Aorta (tissue), 5 donors: ENCODE measurements at regions not wholly inside any gene's neighbourhood (a gene's known extent, or its start where the extent isn't known, plus 50 kb on each side); places are given as distances from the start of the nearest gene placed in this dataset.

Experiments used
- ATAC-seq: fragments of 200-7000 bp; cut with Tn5 transposase; one replicate; pipeline ENCODE4 v1.9.1; 2022; ENCODE audit warnings: moderate library complexity; ENCODE audit not compliant: low FRiP score
- DNase-seq, 2 donors: peaks; one replicate each; pipeline ENCODE4 v3.0.0-alpha.2; 2020
- H3K27ac ChIP-seq, 2 donors: one replicate each; pipeline ENCODE4 v1.5.1; 2013; ENCODE audit warnings: low read length in 2 of 2, mild to moderate bottlenecking in 2 of 2, moderate library complexity in 2 of 2, control low read depth in 1 of 2, inconsistent platforms in 1 of 2, low read depth in 1 of 2
- H3K27me3 ChIP-seq, 2 donors: one replicate each; pipeline ENCODE4 v1.6.1; 2013; ENCODE audit warnings: control low read depth in 1 of 2, low read length in 1 of 2, mild to moderate bottlenecking in 1 of 2, moderate library complexity in 1 of 2; ENCODE audit not compliant: insufficient read depth in 2 of 2, control insufficient read depth in 1 of 2
- H3K36me3 ChIP-seq, 2 donors: one replicate each; pipeline ENCODE4 v1.6.1; 2013; ENCODE audit warnings: control low read depth in 1 of 2, low read length in 1 of 2, mild to moderate bottlenecking in 1 of 2; ENCODE audit not compliant: insufficient read depth in 2 of 2, control insufficient read depth in 1 of 2
- H3K4me1 ChIP-seq, 2 donors: one replicate each; pipeline ENCODE4 v1.6.1; 2013; ENCODE audit warnings: low read length in 2 of 2, control low read depth in 1 of 2, mild to moderate bottlenecking in 1 of 2, moderate library complexity in 1 of 2; ENCODE audit not compliant: insufficient read depth in 2 of 2, control insufficient read depth in 1 of 2
- H3K4me3 ChIP-seq, 2 donors: one replicate each; pipeline ENCODE4 v1.5.1; 2013; ENCODE audit warnings: low read length in 2 of 2, control low read depth in 1 of 2, mild to moderate bottlenecking in 1 of 2
- H3K9me3 ChIP-seq: one replicate; pipeline ENCODE4 v1.6.1; 2013; ENCODE audit warnings: mild to moderate bottlenecking, low read length; ENCODE audit not compliant: control insufficient read depth
- WGBS, 2 donors: extraction: QIAGEN DNeasy Blood & Tissue Kit; methylation state at CpG; one replicate each; pipeline ENCODE4 v1.1.7; 2013; 5-methylcytosine and 5-hydroxymethylcytosine counted together
- intact Hi-C, 2 donors: fragments of 100-400 bp; cut with DNase I; formaldehyde crosslinking; loops; one replicate each; pipeline versions ENCODE4 v1.14.2 to v1.15.0; 2022
- donor health status: healthy with polysubstance abuse.
- donor health status: Bipolar disorder and iron deficiency.
- donor health status: DM: no; HTN: no; CAD: no.
- donor health status: DM: no; HTN: no; CAD: no.
- donor health status: DM: yes; HTN: yes; CAD: no.

DNA sequence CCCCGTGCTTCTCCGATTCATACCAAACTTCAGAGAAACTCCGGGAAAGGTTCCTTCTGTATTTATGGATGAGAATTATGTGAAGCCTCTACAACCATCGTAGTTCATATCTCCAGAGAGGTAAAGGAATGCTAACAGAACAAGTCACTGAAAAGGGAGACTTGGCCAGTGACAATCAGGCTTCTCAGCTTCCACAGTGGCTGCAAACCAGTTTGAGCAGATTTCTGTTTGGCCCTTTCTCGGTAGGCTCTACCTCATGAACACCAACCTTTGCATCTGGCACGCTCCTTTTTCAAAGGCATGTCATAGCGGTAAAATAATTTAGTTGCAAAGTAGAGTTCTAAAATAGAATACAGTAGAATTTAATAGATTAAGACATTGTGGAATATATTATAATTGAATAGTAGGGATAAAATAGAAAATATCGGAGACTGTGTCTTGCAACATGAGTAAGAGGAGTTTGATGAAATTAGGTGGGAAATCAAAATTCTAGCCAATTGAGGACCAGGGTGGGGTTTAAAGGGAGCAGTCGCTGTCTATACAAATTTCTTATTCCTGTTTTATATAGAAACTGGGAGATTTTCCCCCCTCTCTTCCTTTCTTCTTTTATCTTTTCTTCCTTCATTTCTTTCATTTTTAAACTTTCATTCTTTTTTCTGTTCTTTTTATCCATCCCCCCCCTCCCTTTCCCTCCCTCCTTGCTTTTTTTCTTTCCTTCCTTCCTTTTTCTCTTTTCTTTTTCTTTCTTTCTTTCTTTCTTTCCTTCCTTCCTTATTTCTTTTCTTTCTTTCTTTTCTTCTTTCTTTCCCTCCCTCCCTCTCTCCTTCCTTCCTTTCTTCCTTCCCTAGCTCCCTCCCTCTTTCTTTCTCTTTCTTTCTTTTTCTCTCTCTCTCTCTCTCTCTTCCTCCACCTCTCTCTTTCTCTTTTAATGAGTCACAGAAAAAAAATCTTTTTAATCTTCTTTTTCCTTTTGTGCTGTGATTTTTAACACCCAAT lies 161.5 kb upstream of the KLF6 start:
- H3K4me1 ChIP-seq: peaks cover 0 to 6% of the 10 kb centered on the region in 2 donors
- no peak overlapping the region for H3K4me3 ChIP-seq
- 45 to 48% methylated on average over 9 of the region's 9 CpGs for WGBS, 2 donors
- H3K27me3 ChIP-seq: no peaks in the 10 kb centered on the region
- ATAC-seq (no peak), DNase-seq (no peak)
- H3K27ac ChIP-seq: peak overlapping the region; percentile 72 to 92
- no peaks in the 10 kb centered on the region for H3K9me3 ChIP-seq
- no peaks in the 10 kb centered on the region for H3K36me3 ChIP-seq
- intact Hi-C loops: loop anchor here (5.0 to 10.0 kb wide), 3 partner anchors 106 to 708 kb away; no protein-coding TSS in a partner anchor

GRCh38 chr10:3945026-3945425 lies 160.0 kb upstream of the KLF6 start:
- DNase-seq: no peak
- no peak overlapping the region for H3K4me3 ChIP-seq
- peaks cover 0 to 6% of the 10 kb centered on the region in 2 donors for H3K4me1 ChIP-seq
- no peak for ATAC-seq
- intact Hi-C loops: loop anchor here (5.0 to 10.0 kb wide), 3 partner anchors 107 to 710 kb away; no protein-coding TSS in a partner anchor
- 35 to 46% methylated on average over 5 of the region's 5 CpGs for WGBS, 2 donors
- H3K9me3 ChIP-seq: no peaks in the 10 kb centered on the region
- H3K27me3 ChIP-seq: no peaks in the 10 kb centered on the region
- H3K36me3 ChIP-seq: no peaks in the 10 kb centered on the region
- H3K27ac ChIP-seq: peak overlapping the region; percentile 10 to 39

GRCh38 chr10:3944591-3944990 lies 159.6 kb upstream of the KLF6 start:
- H3K9me3 ChIP-seq: no peaks in the 10 kb centered on the region
- no peak for DNase-seq
- H3K27ac ChIP-seq: peak overlapping the region; percentile 10 to 39
- peaks cover 0 to 6% of the 10 kb centered on the region in 2 donors for H3K4me1 ChIP-seq
- ATAC-seq: no peak
- intact Hi-C loops: loop anchor here (10.0 kb wide), 2 partner anchors 290 to 710 kb away; no protein-coding TSS in a partner anchor
- H3K36me3 ChIP-seq: no peaks in the 10 kb centered on the region
- H3K4me3 ChIP-seq: no peak overlapping the region
- no peaks in the 10 kb centered on the region for H3K27me3 ChIP-seq
- 98 to 100% methylated on average over 2 of the region's 2 CpGs for WGBS, 2 donors

GRCh38 chr10:3943695-3944257 lies 158.8 kb upstream of the KLF6 start:
- Histone ChIP-seq H3K36me3 (no peaks in the 10 kb centered on the region), H3K4me1 (peaks cover 0 to 6% of the 10 kb centered on the region in 2 donors), H3K27ac (peak overlapping the region in 1 of 2 donors; percentile 32), H3K4me3 (no peak overlapping the region), H3K9me3 (no peaks in the 10 kb centered on the region), H3K27me3 (no peaks in the 10 kb centered on the region)
- ATAC-seq (no peak), DNase-seq (no peak)
- intact Hi-C loops: loop anchor here (10.0 kb wide), 2 partner anchors 291 to 711 kb away; no protein-coding TSS in a partner anchor
- WGBS, 2 donors: 95 to 96% methylated on average over 3 of the region's 3 CpGs

DNA sequence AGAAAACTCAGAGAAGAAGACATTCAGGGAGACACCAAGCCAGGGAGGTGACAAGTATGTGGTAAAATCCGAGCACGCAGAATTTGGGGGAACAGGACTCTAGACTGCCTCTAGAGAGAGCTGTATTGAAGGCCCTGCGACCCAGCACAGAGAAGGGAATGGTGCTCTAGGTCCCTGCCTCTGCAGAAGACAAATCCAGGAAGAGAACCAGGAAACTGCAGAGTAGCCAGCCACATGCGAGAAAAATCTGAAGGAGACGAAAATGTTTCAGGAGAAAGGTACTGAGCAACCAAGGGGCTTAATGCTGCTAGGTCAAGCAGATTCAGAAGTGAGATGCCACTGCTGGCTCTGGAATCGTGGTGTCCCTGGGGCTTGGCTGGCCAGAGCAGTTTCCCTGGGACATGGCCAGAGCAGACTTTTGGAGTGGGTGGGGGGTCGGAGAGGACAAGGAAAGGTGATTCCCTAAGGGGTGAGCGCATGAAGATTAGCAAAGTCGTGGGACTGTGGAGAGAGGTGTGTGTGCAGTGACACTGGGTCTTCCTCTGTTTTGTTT lies 158.0 kb upstream of the KLF6 start:
- Histone ChIP-seq H3K4me1 (peaks cover 0 to 6% of the 10 kb centered on the region in 2 donors), H3K9me3 (no peaks in the 10 kb centered on the region), H3K4me3 (no peak overlapping the region), H3K27me3 (no peaks in the 10 kb centered on the region), H3K36me3 (no peaks in the 10 kb centered on the region), H3K27ac (peak overlapping the region; percentile 6 to 78)
- intact Hi-C loops: loop anchor here (10.0 kb wide), 2 partner anchors 292 to 712 kb away; no protein-coding TSS in a partner anchor
- WGBS, 2 donors: 55 to 57% methylated on average over 9 of the region's 9 CpGs
- DNase-seq (no peak), ATAC-seq (no peak)

DNA sequence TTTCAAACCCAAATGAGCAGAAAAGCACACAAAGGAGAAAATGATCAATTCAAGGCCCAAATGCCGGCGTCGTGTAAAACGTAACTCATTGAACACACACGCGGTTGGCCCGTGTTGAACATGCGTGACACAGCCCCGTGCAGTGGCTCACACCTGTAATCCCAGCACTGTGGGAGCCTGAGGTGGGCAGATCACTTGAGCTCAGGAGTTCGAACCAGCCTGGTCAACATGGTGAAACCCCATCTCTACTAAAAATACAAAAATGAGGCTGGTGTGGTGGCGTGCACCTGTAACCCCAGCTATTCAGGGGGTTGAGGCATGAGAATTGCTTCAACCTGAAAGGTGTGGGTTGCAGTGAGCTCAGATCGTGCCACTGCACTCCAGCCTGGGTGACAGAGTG lies 156.7 kb upstream of the KLF6 start:
- H3K27ac ChIP-seq: no peak overlapping the region
- no peaks in the 10 kb centered on the region for H3K9me3 ChIP-seq
- H3K27me3 ChIP-seq: no peaks in the 10 kb centered on the region
- DNase-seq: no peak
- H3K4me1 ChIP-seq: peaks cover 0 to 6% of the 10 kb centered on the region in 2 donors
- ATAC-seq: no peak
- no peak overlapping the region for H3K4me3 ChIP-seq
- no peaks in the 10 kb centered on the region for H3K36me3 ChIP-seq
- intact Hi-C loops: loop anchor here (10.0 kb wide), 2 partner anchors 293 to 713 kb away; no protein-coding TSS in a partner anchor
- WGBS, 2 donors: 92 to 97% methylated on average over 12 of the region's 12 CpGs

DNA sequence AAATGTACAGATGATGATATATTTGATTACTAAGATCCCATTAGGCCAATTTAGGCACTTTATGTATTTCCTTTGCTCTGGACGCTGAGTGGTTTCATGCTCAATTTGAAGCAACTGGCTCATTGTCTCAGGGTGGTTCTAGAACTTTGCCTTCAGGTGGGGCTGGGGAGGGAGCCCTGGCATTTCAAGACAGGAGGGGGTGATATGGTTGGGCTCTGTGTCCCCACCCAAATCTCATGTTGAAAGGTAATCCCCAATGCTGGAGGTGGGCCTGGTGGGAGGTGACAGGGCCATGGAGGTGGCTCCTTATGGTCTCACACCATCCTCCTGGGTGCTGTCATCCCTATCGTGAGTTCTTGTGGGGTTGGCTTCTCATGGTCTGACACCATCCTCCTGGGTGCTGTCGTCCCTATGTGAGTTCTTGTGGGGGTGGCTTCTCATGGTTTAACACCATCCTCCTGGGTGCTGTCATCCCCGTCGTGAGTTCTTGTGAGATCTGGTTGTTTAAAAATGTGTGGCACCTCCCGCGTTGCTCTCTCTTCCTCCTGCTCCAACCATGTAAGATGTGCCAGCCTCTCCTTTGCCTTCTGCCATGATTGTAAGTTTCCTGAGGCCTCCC lies 151.5 kb upstream of the KLF6 start:
- H3K9me3 ChIP-seq: no peaks in the 10 kb centered on the region
- H3K4me1 ChIP-seq: peaks cover 2 to 11% of the 10 kb centered on the region in 2 donors
- H3K36me3 ChIP-seq: no peaks in the 10 kb centered on the region
- ATAC-seq: peak; percentile 15
- H3K27me3 ChIP-seq: no peaks in the 10 kb centered on the region
- WGBS, 2 donors: 62 to 66% methylated on average over 7 of the region's 7 CpGs
- H3K27ac ChIP-seq: peak overlapping the region in 1 of 2 donors; percentile 55
- DNase-seq: no peak
- intact Hi-C loops: loop anchor here (5.0 to 10.0 kb wide), 7 partner anchors 84 to 704 kb away; partner anchors contain the start of gene KLF6 (in 1 of the 2)
- H3K4me3 ChIP-seq: no peak overlapping the region

- peak; percentile 58 for ATAC-seq
- WGBS, 2 donors: 3 to 4% methylated on average over 9 of the region's 9 CpGs
- peaks cover 2 to 11% of the 10 kb centered on the region in 2 donors for H3K4me1 ChIP-seq
- no peaks in the 10 kb centered on the region for H3K36me3 ChIP-seq
- peak in 1 of 2 donors; percentile 64 for DNase-seq
- intact Hi-C loops: loop anchor here (5.0 to 10.0 kb wide), 7 partner anchors 84 to 704 kb away; partner anchors contain the start of gene KLF6 (in 1 of the 2)
- H3K27ac ChIP-seq: no peak overlapping the region
- H3K4me3 ChIP-seq: no peak overlapping the region
- no peaks in the 10 kb centered on the region for H3K27me3 ChIP-seq
- no peaks in the 10 kb centered on the region for H3K9me3 ChIP-seq
Observed at GRCh38 chr10:3935933-3936359, 150.9 kb upstream of the KLF6 start.
